ENCODE measurements at regions not wholly inside any gene's neighbourhood (a gene's known extent, or its start where the extent isn't known, plus 50 kb on each side); places are given as distances from the start of the nearest gene placed in this dataset.
"Not testable (repeated sequence)": the region's sequence is repeated elsewhere in the genome, so short reads cannot be mapped to it uniquely, and the experiment has no call there.

- no peak for DNase-seq
- WGBS (ENCODE audit: insufficient coverage, low lambda C conversion rate): 100% methylated on average over 1 of the region's 6 CpGs
- no peak overlapping the region for H3K27ac ChIP-seq (ENCODE audit: low read length)
- no peaks in the 10 kb centered on the region for H3K4me1 ChIP-seq (ENCODE audit: control insufficient read depth, insufficient read depth, low read length)
- H3K36me3 ChIP-seq (ENCODE audit: control insufficient read depth, insufficient read depth, low read length): no peaks in the 10 kb centered on the region
- no peaks in the 10 kb centered on the region for H3K9me3 ChIP-seq (ENCODE audit: control insufficient read depth, low read depth, low read length)
- H3K27me3 ChIP-seq (ENCODE audit: control insufficient read depth, insufficient read depth, low read length): no peaks in the 10 kb centered on the region
- H3K4me3 ChIP-seq (ENCODE audit: low read length): no peak overlapping the region
These were observed 213.2 kb upstream of the ZNF217 start for GRCh38 chr20:53806683-53807401.

GRCh38 chr20:53805895-53806384, 212.3 kb upstream of the ZNF217 start:
- no peak overlapping the region for H3K27ac ChIP-seq (ENCODE audit: low read length)
- H3K4me1 ChIP-seq (ENCODE audit: control insufficient read depth, insufficient read depth, low read length): peaks cover 4% of the 10 kb centered on the region
- no peak for DNase-seq
- no peak overlapping the region for H3K4me3 ChIP-seq (ENCODE audit: low read length)
- WGBS (ENCODE audit: insufficient coverage, low lambda C conversion rate): 100% methylated on average over 1 of the region's 5 CpGs
- no peaks in the 10 kb centered on the region for H3K27me3 ChIP-seq (ENCODE audit: control insufficient read depth, insufficient read depth, low read length)
- no peaks in the 10 kb centered on the region for H3K36me3 ChIP-seq (ENCODE audit: control insufficient read depth, insufficient read depth, low read length)
- no peaks in the 10 kb centered on the region for H3K9me3 ChIP-seq (ENCODE audit: control insufficient read depth, low read depth, low read length)

- H3K27ac ChIP-seq (ENCODE audit: low read length): no peak overlapping the region
- no peaks in the 10 kb centered on the region for H3K36me3 ChIP-seq (ENCODE audit: control insufficient read depth, insufficient read depth, low read length)
- peaks cover 10% of the 10 kb centered on the region for H3K4me1 ChIP-seq (ENCODE audit: control insufficient read depth, insufficient read depth, low read length)
- H3K9me3 ChIP-seq (ENCODE audit: control insufficient read depth, low read depth, low read length): no peaks in the 10 kb centered on the region
- no peak for DNase-seq
- no CpG with 5 or more reads among the region's 8 CpGs for WGBS (ENCODE audit: insufficient coverage, low lambda C conversion rate)
- no peaks in the 10 kb centered on the region for H3K27me3 ChIP-seq (ENCODE audit: control insufficient read depth, insufficient read depth, low read length)
- no peak overlapping the region for H3K4me3 ChIP-seq (ENCODE audit: low read length)
These were observed 211.6 kb upstream of the ZNF217 start for GRCh38 chr20:53804920-53805894.

DNA sequence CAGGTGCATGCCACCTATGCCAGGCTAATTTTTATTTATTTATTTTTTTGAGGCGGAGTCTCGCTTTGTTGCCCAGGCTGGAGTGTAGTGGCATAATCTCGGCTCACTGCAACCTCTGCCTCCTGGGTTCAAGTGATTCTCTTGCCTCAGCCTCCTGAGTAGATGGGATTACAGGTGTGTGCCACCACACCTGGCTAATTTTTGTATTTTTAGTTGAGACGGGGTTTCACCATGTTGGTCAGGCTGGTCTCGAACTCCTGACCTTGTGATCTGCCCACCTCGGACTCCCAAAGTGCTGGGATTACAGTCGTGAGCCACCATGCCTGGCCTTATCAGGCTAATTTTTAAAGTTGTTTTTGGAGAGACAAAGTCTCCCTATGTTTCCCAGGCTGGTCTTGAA, 210.7 kb upstream of the ZNF217 start:
- not testable (repeated sequence) for H3K9me3 ChIP-seq (ENCODE audit: control insufficient read depth, low read depth, low read length); H3K27ac ChIP-seq (ENCODE audit: low read length); H3K4me3 ChIP-seq (ENCODE audit: low read length); H3K36me3 ChIP-seq (ENCODE audit: control insufficient read depth, insufficient read depth, low read length); H3K27me3 ChIP-seq (ENCODE audit: control insufficient read depth, insufficient read depth, low read length); DNase-seq
- WGBS (ENCODE audit: insufficient coverage, low lambda C conversion rate): no CpG with 5 or more reads among the region's 7 CpGs
- H3K4me1 ChIP-seq (ENCODE audit: control insufficient read depth, insufficient read depth, low read length): peaks cover 17% of the 10 kb centered on the region

GRCh38 chr20:53803492-53804155, 210.0 kb upstream of the ZNF217 start:
- Histone ChIP-seq H3K9me3 (ENCODE audit: control insufficient read depth, low read depth, low read length) (no peaks in the 10 kb centered on the region), H3K27ac (ENCODE audit: low read length) (no peak overlapping the region)
- DNase-seq: no peak

DNA sequence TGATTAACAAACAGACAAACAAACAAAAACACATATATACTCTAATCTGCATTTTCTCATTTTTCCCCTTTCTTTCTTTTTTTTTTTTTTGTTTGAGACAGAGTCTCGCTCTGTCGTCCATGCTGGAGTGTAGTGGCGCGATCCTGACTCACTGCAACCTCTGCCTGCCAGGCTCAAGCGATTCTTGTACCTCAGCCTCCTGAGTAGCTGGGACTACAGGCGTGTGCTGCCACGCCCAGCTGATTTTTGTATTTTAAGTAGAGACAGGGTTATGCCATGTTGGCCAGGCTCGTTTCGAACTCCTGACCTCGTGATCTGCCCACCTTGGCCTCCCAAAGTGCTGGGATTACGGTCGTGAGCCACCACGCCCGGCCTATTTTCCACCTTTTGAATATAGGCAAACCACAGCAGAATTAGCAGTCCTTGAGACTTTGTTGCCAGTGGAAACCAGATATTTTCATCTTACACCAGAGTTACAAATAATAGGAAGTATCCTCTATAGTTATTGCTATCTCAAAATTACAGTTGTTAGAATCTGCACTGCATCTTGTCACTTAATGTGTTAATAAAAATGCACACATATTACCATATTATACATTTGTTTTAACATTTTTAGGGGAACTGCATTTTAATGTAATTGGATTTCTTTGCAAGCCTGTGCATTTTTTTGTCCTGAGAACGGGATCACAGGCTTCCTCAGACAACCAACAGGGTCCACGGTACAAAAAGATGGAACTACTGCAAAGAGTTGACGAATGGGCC, 208.2 kb upstream of the ZNF217 start:
- no peaks in the 10 kb centered on the region for H3K9me3 ChIP-seq (ENCODE audit: control insufficient read depth, low read depth, low read length)
- no peak overlapping the region for H3K4me3 ChIP-seq (ENCODE audit: low read length)
- peaks cover 17% of the 10 kb centered on the region for H3K4me1 ChIP-seq (ENCODE audit: control insufficient read depth, insufficient read depth, low read length)
- no peaks in the 10 kb centered on the region for H3K27me3 ChIP-seq (ENCODE audit: control insufficient read depth, insufficient read depth, low read length)
- 92% methylated on average over 2 of the region's 17 CpGs for WGBS (ENCODE audit: insufficient coverage, low lambda C conversion rate)
- peak overlapping the region; percentile 71 for H3K27ac ChIP-seq (ENCODE audit: low read length)
- no peaks in the 10 kb centered on the region for H3K36me3 ChIP-seq (ENCODE audit: control insufficient read depth, insufficient read depth, low read length)
- peak in 1 of 2 donors; percentile 44 for DNase-seq

More at GRCh38 chr20:53803492-53804155, 210.0 kb upstream of the ZNF217 start:
- H3K4me1 ChIP-seq (ENCODE audit: control insufficient read depth, insufficient read depth, low read length): peaks cover 17% of the 10 kb centered on the region
- H3K36me3 ChIP-seq (ENCODE audit: control insufficient read depth, insufficient read depth, low read length): no peaks in the 10 kb centered on the region
- no peak overlapping the region for H3K4me3 ChIP-seq (ENCODE audit: low read length)
- no peaks in the 10 kb centered on the region for H3K27me3 ChIP-seq (ENCODE audit: control insufficient read depth, insufficient read depth, low read length)
- no CpG with 5 or more reads among the region's 6 CpGs for WGBS (ENCODE audit: insufficient coverage, low lambda C conversion rate)

DNA sequence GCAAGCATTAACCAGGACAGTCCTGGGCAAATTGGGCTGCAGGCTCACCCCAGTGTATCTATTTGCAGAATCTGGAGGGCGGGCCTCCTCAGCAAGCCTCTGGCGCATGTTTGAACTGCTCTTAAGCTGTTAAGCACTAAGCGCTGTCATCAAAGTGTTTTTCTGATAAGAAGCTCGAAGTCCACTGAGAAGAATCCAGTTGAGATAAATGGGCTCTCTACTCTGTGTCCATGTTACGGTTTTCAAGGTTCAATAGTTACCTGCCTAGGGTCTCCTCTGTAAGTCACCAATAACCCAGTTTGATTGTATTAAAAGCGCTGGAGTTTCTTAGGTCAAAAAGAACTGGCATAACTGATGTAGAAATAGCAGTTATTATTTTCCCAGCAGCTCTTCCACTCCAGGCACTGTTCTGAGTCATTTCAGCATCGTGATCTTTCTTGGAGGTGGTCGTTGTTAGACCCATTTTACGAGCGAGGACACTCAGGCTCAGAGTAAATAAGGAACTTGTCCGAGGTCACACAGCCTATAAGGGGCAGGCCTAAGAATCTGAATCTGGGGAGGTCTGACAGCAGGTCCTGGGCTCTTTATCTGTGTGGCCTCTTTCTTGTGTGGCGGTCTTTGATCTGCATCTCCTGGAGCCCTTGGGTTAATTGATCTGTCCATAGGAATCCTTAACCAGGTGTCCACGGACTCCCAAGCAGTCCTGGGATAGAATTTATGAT, 207.4 kb upstream of the ZNF217 start:
- DNase-seq: peak; percentile 81 to 92
- WGBS (ENCODE audit: insufficient coverage, low lambda C conversion rate): 14% methylated on average over 1 of the region's 13 CpGs
- no peak overlapping the region for H3K4me3 ChIP-seq (ENCODE audit: low read length)

GRCh38 chr20:53800418-53800817, 206.8 kb upstream of the ZNF217 start:
- Histone ChIP-seq H3K9me3 (ENCODE audit: control insufficient read depth, low read depth, low read length) (no peaks in the 10 kb centered on the region), H3K27me3 (ENCODE audit: control insufficient read depth, insufficient read depth, low read length) (no peaks in the 10 kb centered on the region), H3K27ac (ENCODE audit: low read length) (peak overlapping the region; percentile 71), H3K36me3 (ENCODE audit: control insufficient read depth, insufficient read depth, low read length) (no peaks in the 10 kb centered on the region), H3K4me3 (ENCODE audit: low read length) (no peak overlapping the region), H3K4me1 (ENCODE audit: control insufficient read depth, insufficient read depth, low read length) (peaks cover 17% of the 10 kb centered on the region)
- WGBS (ENCODE audit: insufficient coverage, low lambda C conversion rate): 100% methylated on average over 1 of the region's 1 CpG
- DNase-seq: no peak

More for the DNA sequence above, 207.4 kb upstream of the ZNF217 start:
- Histone ChIP-seq H3K27ac (ENCODE audit: low read length) (peak overlapping the region; percentile 71), H3K36me3 (ENCODE audit: control insufficient read depth, insufficient read depth, low read length) (no peaks in the 10 kb centered on the region), H3K9me3 (ENCODE audit: control insufficient read depth, low read depth, low read length) (no peaks in the 10 kb centered on the region), H3K4me1 (ENCODE audit: control insufficient read depth, insufficient read depth, low read length) (peaks cover 17% of the 10 kb centered on the region), H3K27me3 (ENCODE audit: control insufficient read depth, insufficient read depth, low read length) (no peaks in the 10 kb centered on the region)

GRCh38 chr20:53797085-53797484, 203.4 kb upstream of the ZNF217 start:
- no peaks in the 10 kb centered on the region for H3K27me3 ChIP-seq (ENCODE audit: control insufficient read depth, insufficient read depth, low read length)
- no peak overlapping the region for H3K4me3 ChIP-seq (ENCODE audit: low read length)
- H3K4me1 ChIP-seq (ENCODE audit: control insufficient read depth, insufficient read depth, low read length): peaks cover 17% of the 10 kb centered on the region
- H3K27ac ChIP-seq (ENCODE audit: low read length): no peak overlapping the region
- DNase-seq: no peak
- WGBS (ENCODE audit: insufficient coverage, low lambda C conversion rate): no CpG with 5 or more reads among the region's 4 CpGs
- H3K9me3 ChIP-seq (ENCODE audit: control insufficient read depth, low read depth, low read length): no peaks in the 10 kb centered on the region
- H3K36me3 ChIP-seq (ENCODE audit: control insufficient read depth, insufficient read depth, low read length): no peaks in the 10 kb centered on the region
